ENCODE measurements at regions not wholly inside any gene's neighbourhood (a gene's known extent, or its start where the extent isn't known, plus 50 kb on each side); places are given as distances from the start of the nearest gene placed in this dataset.

DNA sequence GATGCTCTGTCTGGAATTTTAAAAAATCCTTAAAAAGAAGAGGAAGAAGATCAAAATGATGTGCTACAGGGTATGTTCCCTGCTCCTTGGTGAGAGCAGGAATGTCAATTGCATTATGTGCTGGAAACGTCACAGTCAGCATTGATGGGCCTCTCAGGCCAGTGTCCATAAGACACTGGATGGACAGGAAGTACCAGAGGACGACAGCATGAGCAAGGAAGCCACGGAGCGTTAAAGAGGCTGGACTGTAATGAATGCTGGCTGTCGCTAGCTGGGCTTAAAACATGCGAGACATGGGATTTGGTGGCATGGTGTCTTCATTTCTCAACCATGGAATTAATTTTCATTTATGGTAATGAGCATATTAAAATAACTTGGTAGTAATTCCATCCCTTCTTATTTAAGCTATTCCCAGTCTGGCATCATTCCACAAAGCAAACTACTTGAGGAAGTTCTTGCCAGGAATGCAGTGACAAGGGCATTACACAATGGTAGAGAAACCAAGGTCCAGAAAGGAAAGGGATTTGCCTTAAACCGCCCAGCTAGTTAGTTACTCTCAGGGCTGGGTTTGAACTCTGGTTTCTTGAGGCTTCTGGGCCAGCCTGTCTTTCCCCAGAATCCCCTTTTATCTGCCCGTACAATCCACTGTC lies 166.6 kb upstream of the SOX4 start:
- Histone ChIP-seq H3K9ac (ENCODE audit: low read depth, low read length) (no peak overlapping the region), H3K27me3 (ENCODE audit: control insufficient read depth, insufficient read depth, low read length) (no peaks in the 10 kb centered on the region), H3K4me3 (ENCODE audit: low read depth, low read length) (no peak overlapping the region), H3K4me1 (ENCODE audit: control insufficient read depth, insufficient read depth, low read length) (peaks cover 6% of the 10 kb centered on the region; the same call in 1 of the 2 replicates), H3K9me3 (ENCODE audit: control insufficient read depth, insufficient read depth, low read length) (peaks cover 6% of the 10 kb centered on the region; the same call in 1 of the 2 replicates), H3K36me3 (ENCODE audit: control insufficient read depth, insufficient read depth, low read length) (no peaks in the 10 kb centered on the region), H3K27ac (ENCODE audit: low read depth, low read length) (no peak overlapping the region)

DNA sequence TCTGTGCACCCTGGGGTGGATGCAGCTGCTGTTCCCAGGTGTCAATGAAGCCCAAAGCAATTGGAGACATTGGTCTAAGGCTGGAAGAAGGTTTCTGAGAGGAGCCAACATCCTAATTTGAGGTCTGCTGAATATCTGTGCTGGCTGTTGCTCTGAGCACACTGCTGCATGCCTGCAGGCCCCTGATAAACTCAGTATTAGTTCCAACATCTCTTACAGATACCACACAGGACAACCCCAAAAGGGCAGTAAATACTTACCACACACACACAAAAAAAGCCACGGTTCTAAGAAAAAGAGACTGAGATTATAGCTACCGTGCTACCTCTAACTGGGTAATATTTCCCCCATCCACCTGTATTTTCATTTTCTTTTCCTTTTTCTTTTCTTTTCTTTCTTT lies 164.3 kb upstream of the SOX4 start:
- Histone ChIP-seq H3K27ac (ENCODE audit: low read depth, low read length) (no peak overlapping the region), H3K4me3 (ENCODE audit: low read depth, low read length) (no peak overlapping the region), H3K9ac (ENCODE audit: low read depth, low read length) (no peak overlapping the region), H3K36me3 (ENCODE audit: control insufficient read depth, insufficient read depth, low read length) (no peaks in the 10 kb centered on the region), H3K4me1 (ENCODE audit: control insufficient read depth, insufficient read depth, low read length) (peaks cover 5% of the 10 kb centered on the region; the same call in 1 of the 2 replicates), H3K27me3 (ENCODE audit: control insufficient read depth, insufficient read depth, low read length) (no peaks in the 10 kb centered on the region), H3K9me3 (ENCODE audit: control insufficient read depth, insufficient read depth, low read length) (peaks cover 6% of the 10 kb centered on the region; the same call in 1 of the 2 replicates)

DNA sequence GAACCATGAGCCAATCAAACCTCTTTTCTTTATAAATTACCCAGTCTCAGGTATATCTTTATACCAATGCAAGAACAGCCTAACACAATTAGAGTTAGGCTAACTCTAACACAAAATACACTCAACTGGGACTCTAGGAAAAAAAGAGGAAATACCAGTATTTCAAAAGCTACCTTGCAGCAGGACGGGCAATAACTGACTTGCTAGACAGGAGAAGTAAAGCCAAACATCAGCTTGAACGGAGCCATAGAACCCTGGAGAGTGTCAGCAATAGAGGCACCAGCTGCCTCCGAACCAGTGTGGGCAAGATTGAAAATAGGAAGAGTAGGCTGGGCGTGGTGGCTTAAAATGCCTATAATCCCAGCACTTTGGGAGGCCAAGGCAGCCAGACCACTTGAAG lies 162.0 kb upstream of the SOX4 start:
- H3K9ac ChIP-seq (ENCODE audit: low read depth, low read length), result no peak overlapping the region
- H3K4me3 ChIP-seq (ENCODE audit: low read depth, low read length), result no peak overlapping the region
- H3K9me3 ChIP-seq (ENCODE audit: control insufficient read depth, insufficient read depth, low read length), result no peaks in the 10 kb centered on the region
- H3K27me3 ChIP-seq (ENCODE audit: control insufficient read depth, insufficient read depth, low read length), result no peaks in the 10 kb centered on the region
- no peaks in the 10 kb centered on the region for H3K4me1 ChIP-seq (ENCODE audit: control insufficient read depth, insufficient read depth, low read length)
- no peak overlapping the region for H3K27ac ChIP-seq (ENCODE audit: low read depth, low read length)
- H3K36me3 ChIP-seq (ENCODE audit: control insufficient read depth, insufficient read depth, low read length), result no peaks in the 10 kb centered on the region

DNA sequence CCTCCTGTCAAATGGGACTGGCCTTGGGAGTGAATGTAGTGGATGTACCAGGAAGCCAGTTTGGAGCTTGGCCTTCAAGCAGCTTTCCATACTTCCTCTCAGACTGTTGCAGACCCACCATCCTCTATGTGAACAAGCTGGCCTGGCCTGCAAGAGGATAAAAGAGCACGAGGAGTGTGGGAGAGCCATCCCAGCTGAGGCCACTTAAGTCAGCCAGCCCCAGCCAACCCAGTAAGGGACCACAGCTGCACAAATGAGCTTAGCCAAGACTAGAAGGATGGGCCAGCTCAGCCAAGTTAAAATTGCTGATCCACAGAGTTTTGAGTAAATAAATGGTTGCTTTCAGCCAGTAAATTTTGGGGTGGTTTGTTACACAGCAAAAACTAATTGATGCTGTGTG lies 156.9 kb upstream of the SOX4 start:
- Histone ChIP-seq H3K27me3 (ENCODE audit: control insufficient read depth, insufficient read depth, low read length) (no peaks in the 10 kb centered on the region), H3K27ac (ENCODE audit: low read depth, low read length) (no peak overlapping the region)

DNA sequence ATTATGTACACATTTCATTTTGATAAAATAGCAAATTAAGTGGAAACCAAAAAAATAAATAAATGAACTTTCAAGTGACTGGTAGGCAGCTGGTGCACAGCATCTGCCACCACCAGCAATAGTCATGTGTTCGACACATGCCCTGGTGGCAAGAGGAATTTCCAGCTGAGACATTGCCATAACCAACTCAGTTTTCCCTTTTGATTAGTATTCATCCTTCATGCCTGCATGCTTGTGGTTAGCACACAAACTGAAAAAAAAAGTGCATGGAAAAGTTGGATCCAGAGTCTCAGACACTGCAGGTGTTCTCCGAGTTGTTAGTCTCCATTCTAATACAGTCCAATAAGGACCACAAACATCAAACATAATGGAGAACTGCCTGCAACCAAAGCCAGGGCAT lies 156.0 kb upstream of the SOX4 start:
- no peaks in the 10 kb centered on the region for H3K36me3 ChIP-seq (ENCODE audit: control insufficient read depth, insufficient read depth, low read length)
- no peak overlapping the region for H3K4me3 ChIP-seq (ENCODE audit: low read depth, low read length)
- no peak overlapping the region for H3K9ac ChIP-seq (ENCODE audit: low read depth, low read length)

More for the DNA sequence above, 156.9 kb upstream of the SOX4 start:
- H3K9me3 ChIP-seq (ENCODE audit: control insufficient read depth, insufficient read depth, low read length), result no peaks in the 10 kb centered on the region
- no peaks in the 10 kb centered on the region for H3K36me3 ChIP-seq (ENCODE audit: control insufficient read depth, insufficient read depth, low read length)
- H3K9ac ChIP-seq (ENCODE audit: low read depth, low read length), result no peak overlapping the region
- H3K4me1 ChIP-seq (ENCODE audit: control insufficient read depth, insufficient read depth, low read length), result 0 out of 2 replicates have a peak, but pooled peaks cover 5% of the 10 kb centered on the region
- H3K4me3 ChIP-seq (ENCODE audit: low read depth, low read length), result no peak overlapping the region

DNA sequence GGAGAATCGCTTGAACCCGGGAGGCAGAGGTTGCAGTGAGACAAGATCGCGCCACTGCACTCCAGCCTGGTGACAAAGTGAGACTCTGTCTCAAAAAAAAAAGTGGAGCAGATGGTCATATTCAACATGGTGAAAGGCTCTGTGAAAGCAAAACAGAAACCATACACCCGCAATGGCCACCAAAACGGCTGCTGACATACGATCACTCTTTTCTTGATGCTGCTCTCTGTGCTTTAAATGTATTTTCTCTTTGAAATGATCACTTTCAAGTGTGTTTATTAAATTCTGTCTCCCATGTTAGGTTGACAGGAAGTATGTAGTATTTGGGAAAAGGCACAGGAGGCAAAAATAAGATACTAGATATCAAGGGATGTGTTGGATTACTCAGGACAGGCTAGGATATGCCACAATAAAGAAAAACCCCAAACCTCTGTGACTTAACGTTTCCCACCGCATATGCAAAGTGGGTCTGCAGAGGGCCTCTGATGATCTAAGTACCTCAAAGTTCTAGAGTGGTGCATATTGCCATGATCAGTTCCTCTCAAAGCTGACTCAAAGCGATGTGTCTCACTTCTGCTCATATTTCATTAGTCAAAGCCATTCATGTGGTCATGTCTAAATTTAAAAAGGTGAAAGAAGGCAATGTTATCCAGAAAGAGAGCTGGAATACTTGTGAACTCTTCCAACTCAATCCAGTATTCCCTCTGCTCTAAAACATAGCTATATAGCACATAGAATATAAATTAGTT lies 155.1 kb upstream of the SOX4 start:
- Histone ChIP-seq H3K36me3 (ENCODE audit: control insufficient read depth, insufficient read depth, low read length) (no peaks in the 10 kb centered on the region), H3K9me3 (ENCODE audit: control insufficient read depth, insufficient read depth, low read length) (no peaks in the 10 kb centered on the region), H3K27ac (ENCODE audit: low read depth, low read length) (no peak overlapping the region), H3K27me3 (ENCODE audit: control insufficient read depth, insufficient read depth, low read length) (no peaks in the 10 kb centered on the region), H3K9ac (ENCODE audit: low read depth, low read length) (no peak overlapping the region), H3K4me1 (ENCODE audit: control insufficient read depth, insufficient read depth, low read length) (0 out of 2 replicates have a peak, but pooled peaks cover 5% of the 10 kb centered on the region), H3K4me3 (ENCODE audit: low read depth, low read length) (no peak overlapping the region)

More for the DNA sequence above, 156.0 kb upstream of the SOX4 start:
- Histone ChIP-seq H3K4me1 (ENCODE audit: control insufficient read depth, insufficient read depth, low read length) (0 out of 2 replicates have a peak, but pooled peaks cover 5% of the 10 kb centered on the region), H3K27me3 (ENCODE audit: control insufficient read depth, insufficient read depth, low read length) (no peaks in the 10 kb centered on the region), H3K9me3 (ENCODE audit: control insufficient read depth, insufficient read depth, low read length) (no peaks in the 10 kb centered on the region), H3K27ac (ENCODE audit: low read depth, low read length) (no peak overlapping the region)

DNA sequence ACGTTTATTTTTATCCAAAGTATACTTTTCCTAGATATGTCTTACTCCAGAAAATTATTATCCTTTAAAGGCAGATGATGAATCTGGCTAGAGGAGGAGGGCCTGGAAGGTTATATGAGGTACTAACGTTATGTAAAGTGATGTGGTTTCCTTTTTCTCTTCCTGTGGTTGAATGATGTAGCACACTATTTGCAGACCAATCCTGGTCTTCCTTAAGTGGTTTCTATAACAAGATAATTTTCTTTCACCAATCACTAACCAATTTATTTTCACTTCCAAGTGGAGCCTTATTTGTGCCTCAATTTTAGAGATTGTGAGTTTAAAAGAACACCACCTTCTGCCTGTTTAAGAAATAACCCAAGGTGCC lies 154.6 kb upstream of the SOX4 start:
- H3K9ac ChIP-seq (ENCODE audit: low read depth, low read length), result no peak overlapping the region

DNA sequence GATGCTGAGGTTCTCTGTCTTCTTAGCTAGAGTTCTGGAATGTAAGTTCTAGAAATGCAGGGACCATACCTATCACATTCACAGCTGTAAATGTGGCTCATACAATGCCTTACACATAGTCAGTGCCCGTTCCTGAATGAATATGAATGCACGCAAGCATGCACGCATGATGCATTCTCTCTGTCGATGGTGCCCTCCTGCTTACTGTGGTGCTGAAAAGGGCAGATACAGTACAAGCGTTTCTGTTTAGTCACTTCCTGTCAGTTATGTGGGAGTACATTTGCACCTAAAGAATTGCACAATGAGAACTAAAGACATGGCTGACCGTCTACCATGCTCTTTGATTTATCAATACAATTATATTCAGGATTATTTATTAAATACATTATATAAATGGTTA lies 152.2 kb upstream of the SOX4 start:
- Histone ChIP-seq H3K9me3 (ENCODE audit: control insufficient read depth, insufficient read depth, low read length) (no peaks in the 10 kb centered on the region), H3K4me3 (ENCODE audit: low read depth, low read length) (no peak overlapping the region), H3K27me3 (ENCODE audit: control insufficient read depth, insufficient read depth, low read length) (no peaks in the 10 kb centered on the region), H3K36me3 (ENCODE audit: control insufficient read depth, insufficient read depth, low read length) (no peaks in the 10 kb centered on the region), H3K27ac (ENCODE audit: low read depth, low read length) (no peak overlapping the region), H3K4me1 (ENCODE audit: control insufficient read depth, insufficient read depth, low read length) (0 out of 2 replicates have a peak, but pooled peaks cover 5% of the 10 kb centered on the region), H3K9ac (ENCODE audit: low read depth, low read length) (no peak overlapping the region)

More for the DNA sequence above, 154.6 kb upstream of the SOX4 start:
- no peak overlapping the region for H3K27ac ChIP-seq (ENCODE audit: low read depth, low read length)
- 0 out of 2 replicates have a peak, but pooled peaks cover 5% of the 10 kb centered on the region for H3K4me1 ChIP-seq (ENCODE audit: control insufficient read depth, insufficient read depth, low read length)
- no peaks in the 10 kb centered on the region for H3K36me3 ChIP-seq (ENCODE audit: control insufficient read depth, insufficient read depth, low read length)
- no peaks in the 10 kb centered on the region for H3K27me3 ChIP-seq (ENCODE audit: control insufficient read depth, insufficient read depth, low read length)
- H3K4me3 ChIP-seq (ENCODE audit: low read depth, low read length), result no peak overlapping the region
- no peaks in the 10 kb centered on the region for H3K9me3 ChIP-seq (ENCODE audit: control insufficient read depth, insufficient read depth, low read length)

DNA sequence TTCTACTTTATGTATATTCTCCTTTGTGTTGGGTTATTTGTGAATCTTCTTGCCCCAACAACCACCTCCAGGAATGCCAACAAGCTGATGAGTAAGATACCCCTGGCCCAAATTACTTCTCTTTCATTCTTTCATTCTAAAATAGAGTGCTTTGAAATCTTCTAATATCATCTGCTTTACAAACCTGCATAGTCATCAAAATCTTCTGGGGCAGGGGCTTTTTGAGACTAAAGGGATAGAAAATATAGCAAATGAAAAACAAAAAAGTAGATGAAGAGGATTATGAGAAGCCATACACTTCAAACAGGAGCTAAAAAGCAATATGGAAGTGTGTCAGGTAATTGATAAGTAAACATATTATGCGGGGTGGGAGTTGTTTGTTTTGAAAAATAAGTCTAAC lies 150.7 kb upstream of the SOX4 start:
- Histone ChIP-seq H3K36me3 (ENCODE audit: control insufficient read depth, insufficient read depth, low read length) (no peaks in the 10 kb centered on the region), H3K4me3 (ENCODE audit: low read depth, low read length) (no peak overlapping the region), H3K4me1 (ENCODE audit: control insufficient read depth, insufficient read depth, low read length) (0 out of 2 replicates have a peak, but pooled peaks cover 5% of the 10 kb centered on the region), H3K9me3 (ENCODE audit: control insufficient read depth, insufficient read depth, low read length) (no peaks in the 10 kb centered on the region), H3K27ac (ENCODE audit: low read depth, low read length) (no peak overlapping the region), H3K9ac (ENCODE audit: low read depth, low read length) (no peak overlapping the region), H3K27me3 (ENCODE audit: control insufficient read depth, insufficient read depth, low read length) (no peaks in the 10 kb centered on the region)

DNA sequence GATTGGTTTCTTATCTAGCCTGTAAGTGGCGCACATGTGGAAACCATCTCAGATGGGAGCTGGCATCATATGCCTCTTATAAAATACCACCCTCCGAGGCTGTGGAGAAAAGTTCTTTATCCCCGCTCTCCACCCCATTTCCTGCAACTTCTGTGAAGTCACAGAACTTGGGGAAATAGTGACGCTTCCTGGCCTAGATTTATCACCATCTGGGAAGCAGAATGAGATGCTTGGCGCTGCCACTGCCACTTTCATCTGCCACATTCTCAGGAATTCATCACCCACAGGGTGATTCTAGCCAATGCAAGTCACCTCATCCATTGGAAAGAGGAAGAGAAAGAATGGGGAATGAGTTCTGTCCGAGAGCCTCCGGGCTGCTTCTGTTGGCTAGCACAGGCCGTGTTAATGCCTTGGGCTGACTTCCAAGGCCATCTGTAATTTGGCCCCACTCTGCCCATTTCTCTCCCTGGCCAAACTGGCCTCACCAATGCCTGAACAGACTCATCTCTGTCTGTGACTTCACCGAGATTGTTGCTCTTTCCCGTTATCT lies 148.8 kb upstream of the SOX4 start:
- Histone ChIP-seq H3K4me1 (ENCODE audit: control insufficient read depth, insufficient read depth, low read length) (no peaks in the 10 kb centered on the region), H3K27ac (ENCODE audit: low read depth, low read length) (no peak overlapping the region), H3K4me3 (ENCODE audit: low read depth, low read length) (no peak overlapping the region), H3K27me3 (ENCODE audit: control insufficient read depth, insufficient read depth, low read length) (no peaks in the 10 kb centered on the region), H3K9me3 (ENCODE audit: control insufficient read depth, insufficient read depth, low read length) (no peaks in the 10 kb centered on the region), H3K36me3 (ENCODE audit: control insufficient read depth, insufficient read depth, low read length) (no peaks in the 10 kb centered on the region), H3K9ac (ENCODE audit: low read depth, low read length) (no peak overlapping the region)

DNA sequence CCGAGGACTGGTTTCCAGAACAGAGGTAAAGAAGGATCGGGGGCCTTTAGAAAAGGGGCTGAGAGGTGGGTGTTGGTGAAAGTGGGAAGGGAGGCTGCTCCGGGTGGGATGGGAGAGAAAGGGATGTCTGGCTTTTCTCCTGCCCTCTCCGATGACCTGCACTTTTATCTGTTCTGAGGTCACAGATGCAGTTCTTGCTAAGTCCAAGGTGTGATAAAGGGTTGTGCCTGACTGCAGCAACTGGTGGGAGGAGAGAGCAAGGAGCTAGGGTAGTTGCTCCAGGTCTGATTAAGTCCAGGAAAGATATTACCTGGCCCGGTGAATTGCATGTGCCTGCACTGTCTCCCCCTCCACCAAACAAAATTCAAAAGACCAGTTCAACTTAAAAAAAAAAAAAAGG lies 145.6 kb upstream of the SOX4 start:
- Histone ChIP-seq H3K27me3 (ENCODE audit: control insufficient read depth, insufficient read depth, low read length) (no peaks in the 10 kb centered on the region), H3K36me3 (ENCODE audit: control insufficient read depth, insufficient read depth, low read length) (no peaks in the 10 kb centered on the region), H3K4me3 (ENCODE audit: low read depth, low read length) (no peak overlapping the region), H3K9ac (ENCODE audit: low read depth, low read length) (no peak overlapping the region), H3K4me1 (ENCODE audit: control insufficient read depth, insufficient read depth, low read length) (no peaks in the 10 kb centered on the region), H3K9me3 (ENCODE audit: control insufficient read depth, insufficient read depth, low read length) (no peaks in the 10 kb centered on the region), H3K27ac (ENCODE audit: low read depth, low read length) (no peak overlapping the region)

Measured in HUES48 (cell line).